ENCODE measurements at regions not wholly inside any gene's neighbourhood (a gene's known extent, or its start where the extent isn't known, plus 50 kb on each side); places are given as distances from the start of the nearest gene placed in this dataset.

DNA sequence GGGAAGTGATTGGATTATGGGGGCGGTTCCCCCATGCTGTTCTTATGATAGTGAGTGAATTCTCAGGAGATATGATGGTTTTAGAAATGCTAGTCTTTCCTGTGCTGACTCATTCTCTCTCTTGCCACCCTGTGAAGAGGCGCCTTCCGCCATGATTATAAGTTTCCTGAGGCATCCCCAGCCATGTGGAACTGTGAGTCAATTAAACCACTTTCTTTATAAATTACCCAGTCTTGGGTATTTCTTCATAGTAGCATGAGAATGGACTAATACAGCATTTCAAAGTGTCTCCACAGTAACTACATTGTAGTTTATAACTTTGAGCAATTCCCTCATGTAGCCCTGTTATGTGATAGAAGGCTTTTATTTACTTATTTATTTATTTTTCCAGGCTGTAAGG lies 128.8 kb upstream of the CHRNA7 start:
- TF ChIP-seq CTCF (IDR thresholded peaks at IDR 0.05; ENCODE audit: borderline replicate concordance, control extremely low read depth, extremely low read depth, insufficient read depth, missing control alignments), result no peak
- no peak for DNase-seq (ENCODE audit: low spot score)
- in situ Hi-C loops (cut with MboI; ENCODE audit: low sequenced_read_pairs, unreplicated experiment), result no loop called here

GRCh38 chr15:31905054-31905453 lies 125.3 kb upstream of the CHRNA7 start:
- in situ Hi-C loops (cut with MboI; ENCODE audit: low sequenced_read_pairs, unreplicated experiment), result no loop called here
- TF ChIP-seq CTCF (IDR thresholded peaks at IDR 0.05; ENCODE audit: borderline replicate concordance, control extremely low read depth, extremely low read depth, insufficient read depth, missing control alignments), result no peak
- no peak for DNase-seq (ENCODE audit: low spot score)

DNA sequence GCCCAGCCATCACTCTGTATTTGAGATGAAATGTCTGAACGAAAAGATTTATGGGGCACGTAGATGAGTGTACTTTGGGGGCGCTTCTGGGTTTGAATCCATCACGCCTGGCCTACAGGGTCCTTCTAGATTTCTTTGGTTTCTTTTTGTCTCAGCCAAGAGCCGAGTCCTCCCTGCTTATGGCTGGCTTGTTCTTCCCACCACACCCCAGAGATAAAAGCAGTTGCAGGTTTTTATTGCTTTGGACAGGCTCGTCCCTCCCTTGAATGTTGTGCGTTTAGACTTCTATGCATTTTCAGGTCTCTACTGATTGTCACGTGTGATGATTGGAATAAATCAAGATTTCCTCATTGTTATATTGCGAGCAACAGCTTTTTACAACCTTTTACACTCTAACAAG lies 104.8 kb upstream of the CHRNA7 start:
- TF ChIP-seq CTCF (IDR thresholded peaks at IDR 0.05; ENCODE audit: borderline replicate concordance, control extremely low read depth, extremely low read depth, insufficient read depth, missing control alignments), result no peak
- no peak for DNase-seq (ENCODE audit: low spot score)
- in situ Hi-C loops (cut with MboI; ENCODE audit: low sequenced_read_pairs, unreplicated experiment), result no loop called here

GRCh38 chr15:31930967-31931366 lies 99.3 kb upstream of the CHRNA7 start:
- in situ Hi-C loops (cut with MboI; ENCODE audit: low sequenced_read_pairs, unreplicated experiment), result no loop called here
- DNase-seq (ENCODE audit: low spot score), result no peak
- no peak for TF ChIP-seq CTCF (IDR thresholded peaks at IDR 0.05; ENCODE audit: borderline replicate concordance, control extremely low read depth, extremely low read depth, insufficient read depth, missing control alignments)

DNA sequence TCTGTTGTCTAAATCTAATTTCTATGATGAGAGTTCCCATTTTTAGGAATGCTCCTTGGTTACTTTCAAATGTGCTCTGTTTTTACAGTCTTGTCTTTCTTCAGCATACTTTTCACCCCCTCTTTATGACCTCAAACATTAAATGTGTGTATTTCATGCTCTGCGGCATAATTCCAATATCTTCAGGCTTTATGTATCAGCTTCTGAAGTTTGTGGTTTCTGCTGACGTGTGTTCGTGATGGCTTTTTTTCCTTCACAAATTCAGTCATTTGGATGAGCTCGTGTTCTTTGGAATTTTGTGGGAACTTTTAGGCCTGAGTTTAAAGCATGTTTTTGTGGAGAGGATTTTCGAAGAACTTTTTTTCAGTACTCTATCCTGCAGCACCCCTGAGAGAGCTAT lies 97.7 kb upstream of the CHRNA7 start:
- no peak for DNase-seq (ENCODE audit: low spot score)
- in situ Hi-C loops (cut with MboI; ENCODE audit: low sequenced_read_pairs, unreplicated experiment), result no loop called here
- TF ChIP-seq CTCF (IDR thresholded peaks at IDR 0.05; ENCODE audit: borderline replicate concordance, control extremely low read depth, extremely low read depth, insufficient read depth, missing control alignments), result no peak

DNA sequence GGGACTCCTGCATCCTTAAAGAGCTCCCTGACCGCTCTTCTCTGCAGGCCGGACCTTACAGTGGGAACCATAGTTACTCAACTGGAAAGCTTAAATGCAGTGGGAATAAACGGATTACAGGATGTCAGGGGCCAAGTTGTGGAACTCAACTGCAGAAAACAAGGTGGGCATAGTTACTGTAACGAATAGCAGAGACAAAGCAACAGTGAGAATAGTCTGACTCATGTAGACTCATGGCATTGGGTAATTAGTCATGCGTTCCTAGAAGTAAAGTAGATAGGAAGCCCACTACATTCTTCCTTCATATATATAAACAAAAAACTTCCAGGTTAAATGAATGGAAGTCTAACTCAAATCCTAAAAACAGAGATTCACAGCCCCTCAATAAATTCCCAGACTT lies 95.5 kb upstream of the CHRNA7 start:
- no peak for DNase-seq (ENCODE audit: low spot score)
- in situ Hi-C loops (cut with MboI; ENCODE audit: low sequenced_read_pairs, unreplicated experiment), result no loop called here
- TF ChIP-seq CTCF (IDR thresholded peaks at IDR 0.05; ENCODE audit: borderline replicate concordance, control extremely low read depth, extremely low read depth, insufficient read depth, missing control alignments), result no peak

DNA sequence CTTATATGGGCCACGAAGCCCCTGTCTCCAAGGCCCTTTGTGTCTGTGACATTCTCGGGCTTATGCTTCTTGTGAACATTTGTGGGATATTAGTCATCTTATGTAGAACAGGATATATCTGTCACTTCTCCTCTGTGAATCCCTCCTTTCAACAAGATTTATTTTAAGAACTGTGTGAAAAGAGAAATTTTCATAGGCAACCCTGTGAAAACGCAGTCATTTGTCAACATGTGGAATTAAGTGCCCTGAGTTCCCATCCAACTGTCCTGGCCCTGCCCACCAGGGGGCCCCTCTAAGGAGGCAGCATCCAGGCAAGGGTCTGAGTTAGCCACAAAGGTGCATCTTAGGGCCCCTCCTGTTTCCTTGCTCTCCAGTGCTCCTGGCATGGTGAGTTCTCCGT lies 76.8 kb upstream of the CHRNA7 start:
- DNase-seq (ENCODE audit: low spot score), result no peak
- TF ChIP-seq CTCF (IDR thresholded peaks at IDR 0.05; ENCODE audit: borderline replicate concordance, control extremely low read depth, extremely low read depth, insufficient read depth, missing control alignments), result no peak
- in situ Hi-C loops (cut with MboI; ENCODE audit: low sequenced_read_pairs, unreplicated experiment), result no loop called here

All from GM13976 (cell line).